SH-SY5Y (cell line): ENCODE measurements at regions not wholly inside any gene's neighbourhood (a gene's known extent, or its start where the extent isn't known, plus 50 kb on each side); places are given as distances from the start of the nearest gene placed in this dataset.

Experiments
- GATA2 ChIP-seq: IDR thresholded peaks from 2 replicates; pipeline ENCODE4 v1.6.1; 2011; ENCODE audit warnings: mild to moderate bottlenecking, low read depth, low read length
- GATA3 ChIP-seq: IDR thresholded peaks from 2 replicates; pipeline ENCODE4 v1.6.1; 2011; ENCODE audit warnings: low read depth, mild to moderate bottlenecking, low read length, moderate library complexity

DNA sequence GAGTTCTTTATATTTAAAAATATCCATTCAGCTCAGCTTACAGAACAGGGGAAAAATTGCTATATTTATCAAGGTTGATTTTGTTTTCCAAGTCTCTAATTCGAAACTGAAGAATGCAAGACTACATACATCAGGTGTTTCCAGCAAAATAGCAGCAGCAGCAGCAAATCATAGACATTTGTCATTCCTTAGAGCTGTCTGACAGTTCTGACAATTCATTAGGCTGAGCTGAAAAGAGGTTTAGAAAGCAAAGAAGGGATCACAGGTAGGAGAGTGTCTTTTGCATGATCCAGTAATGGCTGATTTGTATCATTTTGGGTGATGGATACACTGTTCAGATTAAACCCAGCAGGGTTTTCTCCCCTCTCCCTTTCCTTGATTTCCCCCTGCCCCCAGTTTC is 545.7 kb downstream of the MCTP2 start:
- TF ChIP-seq GATA2 (no peak), GATA3 (no peak)
